ENCODE measurements at regions not wholly inside any gene's neighbourhood (a gene's known extent, or its start where the extent isn't known, plus 50 kb on each side); places are given as distances from the start of the nearest gene placed in this dataset.

GRCh38 chr11:134015556-134015955, 53.3 kb upstream of the JAM3 start (continued):
- TF ChIP-seq, protein P1, sequence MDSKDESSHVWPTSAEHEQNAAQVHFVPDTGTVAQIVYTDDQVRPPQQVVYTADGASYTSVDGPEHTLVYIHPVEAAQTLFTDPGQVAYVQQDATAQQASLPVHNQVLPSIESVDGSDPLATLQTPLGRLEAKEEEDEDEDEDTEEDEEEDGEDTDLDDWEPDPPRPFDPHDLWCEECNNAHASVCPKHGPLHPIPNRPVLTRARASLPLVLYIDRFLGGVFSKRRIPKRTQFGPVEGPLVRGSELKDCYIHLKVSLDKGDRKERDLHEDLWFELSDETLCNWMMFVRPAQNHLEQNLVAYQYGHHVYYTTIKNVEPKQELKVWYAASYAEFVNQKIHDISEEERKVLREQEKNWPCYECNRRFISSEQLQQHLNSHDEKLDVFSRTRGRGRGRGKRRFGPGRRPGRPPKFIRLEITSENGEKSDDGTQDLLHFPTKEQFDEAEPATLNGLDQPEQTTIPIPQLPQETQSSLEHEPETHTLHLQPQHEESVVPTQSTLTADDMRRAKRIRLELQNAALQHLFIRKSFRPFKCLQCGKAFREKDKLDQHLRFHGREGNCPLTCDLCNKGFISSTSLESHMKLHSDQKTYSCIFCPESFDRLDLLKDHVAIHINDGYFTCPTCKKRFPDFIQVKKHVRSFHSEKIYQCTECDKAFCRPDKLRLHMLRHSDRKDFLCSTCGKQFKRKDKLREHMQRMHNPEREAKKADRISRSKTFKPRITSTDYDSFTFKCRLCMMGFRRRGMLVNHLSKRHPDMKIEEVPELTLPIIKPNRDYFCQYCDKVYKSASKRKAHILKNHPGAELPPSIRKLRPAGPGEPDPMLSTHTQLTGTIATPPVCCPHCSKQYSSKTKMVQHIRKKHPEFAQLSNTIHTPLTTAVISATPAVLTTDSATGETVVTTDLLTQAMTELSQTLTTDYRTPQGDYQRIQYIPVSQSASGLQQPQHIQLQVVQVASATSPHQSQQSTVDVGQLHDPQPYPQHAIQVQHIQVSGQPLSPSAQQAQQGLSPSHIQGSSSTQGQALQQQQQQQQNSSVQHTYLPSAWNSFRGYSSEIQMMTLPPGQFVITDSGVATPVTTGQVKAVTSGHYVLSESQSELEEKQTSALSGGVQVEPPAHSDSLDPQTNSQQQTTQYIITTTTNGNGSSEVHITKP (IDR thresholded peaks at IDR 0.05; ENCODE audit: partially characterized antibody), result no peak
- TF ChIP-seq ZNF263 (CRISPR knock-in tag; IDR thresholded peaks at IDR 0.05; ENCODE audit: borderline replicate concordance), result no peak
- TF ChIP-seq SREBF2 (CRISPR knock-in tag; IDR thresholded peaks at IDR 0.05), result no peak

DNA sequence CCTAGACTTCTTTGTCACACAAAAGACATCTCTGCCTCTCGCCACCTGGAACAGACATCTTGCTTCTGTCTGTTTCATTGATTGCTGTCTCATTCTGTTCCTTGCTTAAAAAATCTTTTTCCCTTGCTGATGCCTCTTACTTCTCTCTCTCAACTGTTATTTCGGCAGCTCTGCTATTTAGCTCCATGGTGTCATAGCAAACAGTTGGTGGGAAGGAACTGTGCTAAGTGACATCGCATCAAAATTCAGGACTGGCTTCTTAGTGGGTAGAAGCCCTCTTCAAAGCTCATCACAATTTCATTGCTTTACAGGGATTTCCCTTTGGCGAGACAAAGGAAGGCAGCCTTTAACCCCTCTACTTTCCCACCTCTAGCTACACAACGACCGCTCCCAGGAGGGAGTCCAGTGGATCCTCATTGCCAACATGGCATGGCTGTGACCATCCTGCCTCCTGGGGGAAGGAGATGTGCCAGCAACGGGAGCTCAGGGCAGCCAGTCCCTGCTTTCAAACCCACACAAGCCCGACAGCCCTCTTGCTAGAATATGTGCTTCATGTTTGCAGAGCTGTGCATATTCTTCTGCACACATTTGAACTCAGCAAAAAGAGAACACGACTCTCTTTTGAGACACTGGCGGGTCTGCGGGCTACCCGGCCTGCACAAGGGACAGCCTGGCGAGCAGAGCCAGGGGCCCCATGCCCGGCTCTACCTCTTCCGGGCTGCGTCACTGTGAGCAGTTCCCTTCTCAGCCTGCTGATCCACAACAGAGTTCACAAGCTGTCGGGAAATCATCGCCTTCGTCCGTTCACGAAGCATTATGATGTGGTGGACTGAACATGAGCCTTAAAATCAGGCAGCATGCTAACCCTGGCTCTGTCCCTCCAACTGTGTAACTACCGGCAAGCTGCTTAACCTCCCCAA, 51.1 kb upstream of the JAM3 start:
- H3K9me1 ChIP-seq (ENCODE audit: control insufficient read depth, insufficient read depth, low read length), result no peaks in the 10 kb centered on the region
- H3K4me1 ChIP-seq (replicated peaks in 1 of 2; ENCODE audit: control insufficient read depth in 2 of 2, insufficient read depth in 2 of 2, low read length in 2 of 2), result no peaks in the 10 kb centered on the region
- no peaks in the 10 kb centered on the region for H3K36me3 ChIP-seq (ENCODE audit: control insufficient read depth, insufficient read depth, low read length)
- DNase-seq (ENCODE audit: extremely low read depth in 1 of 4, low spot score in 3 of 4) (no peak), FAIRE-seq (no peak), ATAC-seq (no peak; the same call in 2 of the 3 replicates)
- POLR2A ChIA-PET, result no interaction called here
- WGBS (ENCODE audit: insufficient coverage, low coverage, missing lambda C conversion rate), result under 1% methylated on average over 22 of the region's 22 CpGs
- H3K4me2 ChIP-seq (ENCODE audit: insufficient read depth, low read length), result no peak overlapping the region
- no peak overlapping the region for H2AFZ ChIP-seq (ENCODE audit: low read depth, low read length)
- BruUV-seq (replicated peaks), result no TSS peak
- H3K9ac ChIP-seq (ENCODE audit: insufficient read depth in 1 of 2, low read depth in 2 of 2, low read length in 2 of 2), result no peak overlapping the region
- H3K9me3 ChIP-seq (replicated peaks; ENCODE audit: control insufficient read depth, insufficient read depth, low read depth, low read length), result no peaks in the 10 kb centered on the region
- H3K27me3 ChIP-seq (ENCODE audit: control insufficient read depth in 2 of 2, insufficient read depth in 2 of 2, low read length in 2 of 2), result peaks cover 10 to 59% of the 10 kb centered on the region in 2 experiments; a peak in 4 of 5 replicates
- in situ Hi-C loops (cut with MboI) (no loop called here), intact Hi-C loops (cut with micrococcal nuclease) (no loop called here)
- H3K4me3 ChIP-seq, result no peak overlapping the region
- no peak overlapping the region for H3K27ac ChIP-seq (ENCODE audit: extremely low read depth, low read depth, low read length)
- H4K20me1 ChIP-seq (replicated peaks; ENCODE audit: control insufficient read depth, insufficient read depth, low read length), result no peaks in the 10 kb centered on the region
- CTCF ChIA-PET (ENCODE audit: low intra/inter-chr PET ratio), result no interaction called here
- no peaks in the 10 kb centered on the region for H3K79me2 ChIP-seq (ENCODE audit: control insufficient read depth, insufficient read depth, low read length)
- TF ChIP-seq RNF219 (CRISPR knock-in tag; IDR thresholded peaks at IDR 0.05), result no peak
- no peak for TF ChIP-seq RBM34 (IDR thresholded peaks at IDR 0.05; ENCODE audit: borderline replicate concordance, insufficient read depth, low read length)
- TF ChIP-seq FOSL1 (tag; conservative IDR thresholded peaks at IDR 0.05), result no peak
- no peak for TF ChIP-seq CHD4 (IDR thresholded peaks at IDR 0.05; ENCODE audit: insufficient read depth, insufficient replicate concordance, low read depth, low read length, poor library complexity, severe bottlenecking)
- no peak for TF ChIP-seq ETV5 (CRISPR knock-in tag; IDR thresholded peaks at IDR 0.05; ENCODE audit: low read depth)
- TF ChIP-seq, protein P2, sequence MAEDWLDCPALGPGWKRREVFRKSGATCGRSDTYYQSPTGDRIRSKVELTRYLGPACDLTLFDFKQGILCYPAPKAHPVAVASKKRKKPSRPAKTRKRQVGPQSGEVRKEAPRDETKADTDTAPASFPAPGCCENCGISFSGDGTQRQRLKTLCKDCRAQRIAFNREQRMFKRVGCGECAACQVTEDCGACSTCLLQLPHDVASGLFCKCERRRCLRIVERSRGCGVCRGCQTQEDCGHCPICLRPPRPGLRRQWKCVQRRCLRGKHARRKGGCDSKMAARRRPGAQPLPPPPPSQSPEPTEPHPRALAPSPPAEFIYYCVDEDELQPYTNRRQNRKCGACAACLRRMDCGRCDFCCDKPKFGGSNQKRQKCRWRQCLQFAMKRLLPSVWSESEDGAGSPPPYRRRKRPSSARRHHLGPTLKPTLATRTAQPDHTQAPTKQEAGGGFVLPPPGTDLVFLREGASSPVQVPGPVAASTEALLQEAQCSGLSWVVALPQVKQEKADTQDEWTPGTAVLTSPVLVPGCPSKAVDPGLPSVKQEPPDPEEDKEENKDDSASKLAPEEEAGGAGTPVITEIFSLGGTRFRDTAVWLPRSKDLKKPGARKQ (CRISPR knock-in tag; IDR thresholded peaks at IDR 0.05), result no peak
- TF ChIP-seq ZNF445 (CRISPR knock-in tag; IDR thresholded peaks at IDR 0.05; ENCODE audit: low read depth), result no peak

Data from K562 (cell line).